ENCODE measurements at regions not wholly inside any gene's neighbourhood (a gene's known extent, or its start where the extent isn't known, plus 50 kb on each side); places are given as distances from the start of the nearest gene placed in this dataset.

DNA sequence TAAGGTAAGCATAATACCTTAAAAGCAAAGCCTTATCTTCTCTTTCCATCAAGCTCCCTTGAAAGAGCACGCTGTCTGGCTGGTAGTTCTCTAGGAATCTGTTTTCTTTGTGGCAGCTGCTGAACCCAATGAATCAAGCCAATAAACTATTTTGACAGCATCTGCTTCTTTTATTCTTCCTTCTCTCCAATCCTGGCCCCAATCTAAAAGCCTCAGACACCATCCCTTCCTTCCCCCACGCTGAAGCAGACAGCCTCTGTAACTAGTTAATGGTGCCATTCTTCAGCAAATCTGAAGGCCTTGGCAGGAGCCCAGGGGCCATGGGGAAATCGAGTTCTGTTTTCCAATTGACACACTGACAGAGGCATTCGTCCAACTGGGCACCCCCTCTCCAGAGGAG lies 186.6 kb upstream of the LYZL1 start:
- TF ChIP-seq, protein P1, sequence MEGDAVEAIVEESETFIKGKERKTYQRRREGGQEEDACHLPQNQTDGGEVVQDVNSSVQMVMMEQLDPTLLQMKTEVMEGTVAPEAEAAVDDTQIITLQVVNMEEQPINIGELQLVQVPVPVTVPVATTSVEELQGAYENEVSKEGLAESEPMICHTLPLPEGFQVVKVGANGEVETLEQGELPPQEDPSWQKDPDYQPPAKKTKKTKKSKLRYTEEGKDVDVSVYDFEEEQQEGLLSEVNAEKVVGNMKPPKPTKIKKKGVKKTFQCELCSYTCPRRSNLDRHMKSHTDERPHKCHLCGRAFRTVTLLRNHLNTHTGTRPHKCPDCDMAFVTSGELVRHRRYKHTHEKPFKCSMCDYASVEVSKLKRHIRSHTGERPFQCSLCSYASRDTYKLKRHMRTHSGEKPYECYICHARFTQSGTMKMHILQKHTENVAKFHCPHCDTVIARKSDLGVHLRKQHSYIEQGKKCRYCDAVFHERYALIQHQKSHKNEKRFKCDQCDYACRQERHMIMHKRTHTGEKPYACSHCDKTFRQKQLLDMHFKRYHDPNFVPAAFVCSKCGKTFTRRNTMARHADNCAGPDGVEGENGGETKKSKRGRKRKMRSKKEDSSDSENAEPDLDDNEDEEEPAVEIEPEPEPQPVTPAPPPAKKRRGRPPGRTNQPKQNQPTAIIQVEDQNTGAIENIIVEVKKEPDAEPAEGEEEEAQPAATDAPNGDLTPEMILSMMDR (conservative IDR thresholded peaks at IDR 0.05; ENCODE audit: low read length), result no peak
- TF ChIP-seq EZH2phosphoT487 (IDR thresholded peaks at IDR 0.05; ENCODE audit: borderline replicate concordance), result no peak

Measured in Loucy (cell line).